Endothelial cell of umbilical vein (primary cell): ENCODE measurements at regions not wholly inside any gene's neighbourhood (a gene's known extent, or its start where the extent isn't known, plus 50 kb on each side); places are given as distances from the start of the nearest gene placed in this dataset.

Experiments
- BruUV-seq: library from RNA; stranded (reverse); fragments of 400-500 nt; replicated peaks from 2 replicates; lab custom pipeline; 2021; lab: Mats Ljungman, UMichigan
- CTCF ChIA-PET: fragments of 300-600, 350-600 bp; sonication (Branson Sonifier 250); formaldehyde crosslinking; loops from one replicate; lab custom pipeline; 2021; ENCODE audit warnings: antibody characterized with exemption, inconsistent platforms; lab: Charles Lee
- POLR2A ChIA-PET: fragments of 300-600, 350-600 bp; sonication (Branson Sonifier 250); formaldehyde crosslinking; loops from one replicate; lab custom pipeline; 2021; ENCODE audit warnings: antibody characterized with exemption, inconsistent platforms; lab: Charles Lee
- DNase-seq: peaks from one replicate; pipeline ENCODE4 v3.0.0-alpha.2; 2011; ENCODE audit warnings: low read depth, low spot score
- FAIRE-seq: peaks from 2 replicates; lab custom pipeline; 2011; peaks lifted over from hg19 to GRCh38; lab: Jason Lieb, UNC
- H2AFZ ChIP-seq: 2 replicates; pipeline ENCODE4 v1.6.0; 2012; ENCODE audit warnings: low read depth, low read length, control low read depth, inconsistent platforms
- H3K27ac ChIP-seq: 2 replicates; pipeline ENCODE4 v1.5.1; 2011; ENCODE audit warnings: low read depth, mild to moderate bottlenecking, control low read depth, low read length, moderate library complexity; ENCODE audit not compliant: insufficient read depth
- H3K27me3 ChIP-seq, 2 experiments: 2 replicates each; pipeline versions ENCODE4 v1.6.0 to v1.6.1; 2011; ENCODE audit warnings: low read length in 2 of 2, mixed read lengths in 1 of 2; ENCODE audit not compliant: control insufficient read depth in 2 of 2, insufficient read depth in 2 of 2
- H3K36me3 ChIP-seq, 2 experiments: 2 replicates in 1 of 2; 3 replicates in 1 of 2; pipeline ENCODE4 v1.5.1; 2011; ENCODE audit warnings: low read length in 2 of 2, mild to moderate bottlenecking in 1 of 2, moderate library complexity in 1 of 2; ENCODE audit not compliant: control insufficient read depth in 2 of 2, insufficient read depth in 2 of 2; ENCODE audit errors: extremely low read depth in 1 of 2
- H3K4me1 ChIP-seq: 3 replicates; pipeline ENCODE4 v1.5.1; 2011; ENCODE audit warnings: mild to moderate bottlenecking, low read length; ENCODE audit not compliant: control insufficient read depth, insufficient read depth; ENCODE audit errors: extremely low read depth
- H3K4me2 ChIP-seq: 2 replicates; pipeline ENCODE4 v1.6.1; 2011; ENCODE audit warnings: low read length, control low read depth, mixed read lengths; ENCODE audit not compliant: insufficient read depth
- H3K4me3 ChIP-seq, 3 experiments: fragments of 200-600 bp in 1 of 3; sonication (generic), shearing (Covaris generic) in 1 of 3; replicated peaks in 1 of 3; 2 replicates each; pipeline ENCODE4 v1.5.1; 2011 to 2016; ENCODE audit warnings: control low read depth in 3 of 3, low read length in 3 of 3, mild to moderate bottlenecking in 2 of 3, inconsistent platforms in 1 of 3, low read depth in 1 of 3, moderate library complexity in 1 of 3; ENCODE audit not compliant: insufficient read depth in 1 of 3
- H3K79me2 ChIP-seq: 2 replicates; pipeline ENCODE4 v1.6.0; 2012; ENCODE audit warnings: low read length, inconsistent platforms; ENCODE audit not compliant: control insufficient read depth, insufficient read depth
- H3K9ac ChIP-seq: replicated peaks from 2 replicates; pipeline ENCODE3; 2011; ENCODE audit warnings: low read length, control low read depth; ENCODE audit not compliant: insufficient read depth; ENCODE audit errors: extremely low read depth
- H3K9me1 ChIP-seq: replicated peaks from 3 replicates; pipeline ENCODE4 v1.6.0; 2011; ENCODE audit warnings: mild to moderate bottlenecking, low read length; ENCODE audit not compliant: control insufficient read depth, insufficient read depth; ENCODE audit errors: extremely low read depth
- H3K9me3 ChIP-seq: replicated peaks from 2 replicates; pipeline ENCODE4 v1.5.1; 2012; ENCODE audit warnings: low read length, inconsistent platforms; ENCODE audit not compliant: control insufficient read depth, insufficient read depth
- H4K20me1 ChIP-seq: replicated peaks from 2 replicates; pipeline ENCODE3; 2011; ENCODE audit warnings: mild to moderate bottlenecking, low read length; ENCODE audit not compliant: control insufficient read depth, insufficient read depth; ENCODE audit errors: extremely low read depth
- EZH2 ChIP-seq: IDR thresholded peaks from 2 replicates; pipeline ENCODE4 v1.6.1; 2012; ENCODE audit warnings: borderline replicate concordance, low read depth, mild to moderate bottlenecking, moderate library complexity, low read length, inconsistent platforms; ENCODE audit not compliant: severe bottlenecking
- FOS ChIP-seq: IDR thresholded peaks from 2 replicates; pipeline ENCODE4 v1.6.1; 2011; ENCODE audit warnings: mild to moderate bottlenecking, low read length, moderate library complexity, borderline replicate concordance; ENCODE audit not compliant: insufficient read depth
- GATA2 ChIP-seq: IDR thresholded peaks from 2 replicates; pipeline ENCODE4 v1.7.0; 2011; ENCODE audit warnings: low read depth, mild to moderate bottlenecking, moderate library complexity, mixed read lengths, low read length; ENCODE audit not compliant: insufficient read length, insufficient read depth
- JUN ChIP-seq: IDR thresholded peaks from 2 replicates; pipeline ENCODE4 v1.6.1; 2011; ENCODE audit warnings: borderline replicate concordance, low read depth; ENCODE audit not compliant: insufficient read length, insufficient read depth
- MYC ChIP-seq: IDR thresholded peaks from one replicate; pipeline ENCODE4 v1.6.1; 2011; ENCODE audit warnings: mild to moderate bottlenecking, low read depth, low read length
- POLR2A ChIP-seq: IDR thresholded peaks from 2 replicates; pipeline ENCODE4 v1.6.1; 2012; ENCODE audit warnings: low read depth, mild to moderate bottlenecking, control low read depth, low read length
- POLR2AphosphoS5 ChIP-seq: IDR thresholded peaks from 2 replicates; pipeline ENCODE4 v1.6.1; 2012; ENCODE audit warnings: low read depth, mild to moderate bottlenecking, control low read depth, low read length, moderate library complexity; ENCODE audit not compliant: insufficient read depth
- dilution Hi-C: fragments of 300-500 bp; cut with MboI; formaldehyde crosslinking; loops from one replicate; pipeline ENCODE4 v1.15.0; 2019; ENCODE audit warnings: low sequenced_read_pairs; ENCODE audit not compliant: extremely low pct_ligation_motif_present
- intact Hi-C: fragments of 100-400 bp; cut with micrococcal nuclease; formaldehyde crosslinking; loops from one replicate; pipeline ENCODE4 v1.10.0; 2022
- TF ChIP-seq, protein P1 (sequence below): IDR thresholded peaks from 2 replicates; pipeline ENCODE4 v1.6.1; 2011; ENCODE audit not compliant: insufficient read depth, insufficient read length
- TF ChIP-seq, protein P2 (sequence below), 2 donors: IDR thresholded peaks; 1 replicate in 1 of 2; 2 replicates in 1 of 2; pipeline ENCODE4 v1.5.1; 2011; ENCODE audit warnings: low read length in 2 of 2, mild to moderate bottlenecking in 2 of 2, moderate library complexity in 2 of 2, control low read depth in 1 of 2, inconsistent platforms in 1 of 2, low read depth in 1 of 2; ENCODE audit not compliant: insufficient read depth in 1 of 2; ENCODE audit errors: extremely low read depth in 1 of 2

DNA sequence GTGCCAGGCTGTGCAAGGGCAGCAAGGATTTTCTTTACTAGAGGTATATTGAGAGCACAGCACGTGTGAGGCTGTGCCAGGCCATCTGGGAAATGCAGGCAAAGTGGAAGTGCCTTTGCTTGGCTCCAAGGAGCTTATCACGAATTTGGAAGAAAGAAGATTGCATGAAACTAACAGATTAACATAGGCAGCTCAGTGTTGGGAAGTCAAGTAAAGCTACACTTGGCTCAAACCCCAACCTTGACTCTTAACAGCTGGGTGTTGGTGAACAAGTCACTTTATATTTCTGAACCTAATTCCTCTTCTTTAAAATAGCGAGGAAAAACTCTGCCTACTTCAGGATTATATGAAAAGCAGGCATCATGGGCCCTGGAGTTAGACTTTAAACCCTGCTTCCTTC lies 105.2 kb downstream of the PLCE1 start:
- POLR2A ChIA-PET = no interaction called here
- Histone ChIP-seq H3K79me2 (no peaks in the 10 kb centered on the region), H3K4me2 (no peak overlapping the region), H3K9ac (no peak overlapping the region), H3K4me1 (no peaks in the 10 kb centered on the region), H3K27ac (no peak overlapping the region), H3K9me1 (no peaks in the 10 kb centered on the region), H3K36me3 (no peaks in the 10 kb centered on the region), H3K27me3 (peaks cover 0 to 2% of the 10 kb centered on the region in 2 experiments), H2AFZ (no peak overlapping the region), H4K20me1 (no peaks in the 10 kb centered on the region), H3K4me3 (no peak overlapping the region), H3K9me3 (no peaks in the 10 kb centered on the region)
- intact Hi-C loops = no loop called here
- no peak for DNase-seq
- no TSS peak for BruUV-seq
- no peak for FAIRE-seq
- TF ChIP-seq POLR2AphosphoS5 (no peak), JUN (no peak), EZH2 (no peak), FOS (no peak)
- TF ChIP-seq, protein P1, sequence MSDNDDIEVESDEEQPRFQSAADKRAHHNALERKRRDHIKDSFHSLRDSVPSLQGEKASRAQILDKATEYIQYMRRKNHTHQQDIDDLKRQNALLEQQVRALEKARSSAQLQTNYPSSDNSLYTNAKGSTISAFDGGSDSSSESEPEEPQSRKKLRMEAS = no peak
- dilution Hi-C loops = no loop called here
- CTCF ChIA-PET = no interaction called here

DNA sequence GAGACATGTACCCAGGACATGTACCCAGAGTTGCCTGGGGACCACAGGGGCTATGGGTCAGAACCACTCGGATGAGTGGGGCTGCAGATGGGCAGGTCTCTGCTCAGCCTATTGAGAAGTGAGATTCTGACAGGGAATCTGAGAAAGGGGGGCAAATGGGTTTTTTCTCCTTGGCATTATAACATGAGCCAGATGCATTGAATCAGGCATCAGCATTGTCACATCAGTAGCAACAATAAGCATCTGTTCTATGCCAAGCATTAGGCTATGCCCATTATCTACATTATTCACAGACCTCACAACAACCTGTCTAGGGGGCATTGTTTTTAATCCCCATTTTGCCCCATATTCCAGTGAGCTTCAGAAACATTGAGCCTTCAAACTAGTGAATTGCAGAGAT lies 108.2 kb downstream of the PLCE1 start:
- no peak for DNase-seq
- BruUV-seq = no TSS peak
- Histone ChIP-seq H3K36me3 (no peaks in the 10 kb centered on the region), H3K9me1 (no peaks in the 10 kb centered on the region), H3K27ac (no peak overlapping the region), H2AFZ (no peak overlapping the region), H3K27me3 (peaks cover 0 to 2% of the 10 kb centered on the region in 2 experiments), H3K4me2 (no peak overlapping the region), H3K4me3 (no peak overlapping the region), H3K79me2 (no peaks in the 10 kb centered on the region), H4K20me1 (no peaks in the 10 kb centered on the region), H3K9me3 (no peaks in the 10 kb centered on the region), H3K9ac (no peak overlapping the region), H3K4me1 (peaks cover 2% of the 10 kb centered on the region)
- intact Hi-C loops (no loop called here), dilution Hi-C loops (no loop called here)
- ChIA-PET CTCF (no interaction called here), POLR2A (no interaction called here)
- no peak for TF ChIP-seq GATA2
- TF ChIP-seq POLR2AphosphoS5 = no peak
- no peak for TF ChIP-seq MYC
- TF ChIP-seq, protein P2, sequence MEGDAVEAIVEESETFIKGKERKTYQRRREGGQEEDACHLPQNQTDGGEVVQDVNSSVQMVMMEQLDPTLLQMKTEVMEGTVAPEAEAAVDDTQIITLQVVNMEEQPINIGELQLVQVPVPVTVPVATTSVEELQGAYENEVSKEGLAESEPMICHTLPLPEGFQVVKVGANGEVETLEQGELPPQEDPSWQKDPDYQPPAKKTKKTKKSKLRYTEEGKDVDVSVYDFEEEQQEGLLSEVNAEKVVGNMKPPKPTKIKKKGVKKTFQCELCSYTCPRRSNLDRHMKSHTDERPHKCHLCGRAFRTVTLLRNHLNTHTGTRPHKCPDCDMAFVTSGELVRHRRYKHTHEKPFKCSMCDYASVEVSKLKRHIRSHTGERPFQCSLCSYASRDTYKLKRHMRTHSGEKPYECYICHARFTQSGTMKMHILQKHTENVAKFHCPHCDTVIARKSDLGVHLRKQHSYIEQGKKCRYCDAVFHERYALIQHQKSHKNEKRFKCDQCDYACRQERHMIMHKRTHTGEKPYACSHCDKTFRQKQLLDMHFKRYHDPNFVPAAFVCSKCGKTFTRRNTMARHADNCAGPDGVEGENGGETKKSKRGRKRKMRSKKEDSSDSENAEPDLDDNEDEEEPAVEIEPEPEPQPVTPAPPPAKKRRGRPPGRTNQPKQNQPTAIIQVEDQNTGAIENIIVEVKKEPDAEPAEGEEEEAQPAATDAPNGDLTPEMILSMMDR (IDR thresholded peaks at IDR 0.05; ENCODE audit: extremely low read depth in 1 of 2, insufficient read depth in 1 of 2, low read depth in 1 of 2, low read length in 2 of 2) = no peak
- TF ChIP-seq EZH2 = no peak
- TF ChIP-seq POLR2A = no peak
- no peak for TF ChIP-seq JUN
- TF ChIP-seq, protein P1 = no peak
- no peak for TF ChIP-seq FOS
- no peak for FAIRE-seq
